OCI-LY3 (cell line): ENCODE measurements at regions not wholly inside any gene's neighbourhood (a gene's known extent, or its start where the extent isn't known, plus 50 kb on each side); places are given as distances from the start of the nearest gene placed in this dataset.

ENCODE experiments used
- EZH2phosphoT487 ChIP-seq: fragments of 200-600 bp; shearing (Covaris generic); IDR thresholded peaks from 2 replicates; pipeline ENCODE4 v1.6.1; 2018; ENCODE audit warnings: antibody characterized with exemption, mixed run types, low read depth
- TF ChIP-seq, protein P1 (sequence below): fragments of 200-600, 300-600 bp; sonication (generic); IDR thresholded peaks from 2 replicates; pipeline ENCODE4 v1.5.1; 2014; ENCODE audit warnings: antibody characterized with exemption, low read length, low read depth

DNA sequence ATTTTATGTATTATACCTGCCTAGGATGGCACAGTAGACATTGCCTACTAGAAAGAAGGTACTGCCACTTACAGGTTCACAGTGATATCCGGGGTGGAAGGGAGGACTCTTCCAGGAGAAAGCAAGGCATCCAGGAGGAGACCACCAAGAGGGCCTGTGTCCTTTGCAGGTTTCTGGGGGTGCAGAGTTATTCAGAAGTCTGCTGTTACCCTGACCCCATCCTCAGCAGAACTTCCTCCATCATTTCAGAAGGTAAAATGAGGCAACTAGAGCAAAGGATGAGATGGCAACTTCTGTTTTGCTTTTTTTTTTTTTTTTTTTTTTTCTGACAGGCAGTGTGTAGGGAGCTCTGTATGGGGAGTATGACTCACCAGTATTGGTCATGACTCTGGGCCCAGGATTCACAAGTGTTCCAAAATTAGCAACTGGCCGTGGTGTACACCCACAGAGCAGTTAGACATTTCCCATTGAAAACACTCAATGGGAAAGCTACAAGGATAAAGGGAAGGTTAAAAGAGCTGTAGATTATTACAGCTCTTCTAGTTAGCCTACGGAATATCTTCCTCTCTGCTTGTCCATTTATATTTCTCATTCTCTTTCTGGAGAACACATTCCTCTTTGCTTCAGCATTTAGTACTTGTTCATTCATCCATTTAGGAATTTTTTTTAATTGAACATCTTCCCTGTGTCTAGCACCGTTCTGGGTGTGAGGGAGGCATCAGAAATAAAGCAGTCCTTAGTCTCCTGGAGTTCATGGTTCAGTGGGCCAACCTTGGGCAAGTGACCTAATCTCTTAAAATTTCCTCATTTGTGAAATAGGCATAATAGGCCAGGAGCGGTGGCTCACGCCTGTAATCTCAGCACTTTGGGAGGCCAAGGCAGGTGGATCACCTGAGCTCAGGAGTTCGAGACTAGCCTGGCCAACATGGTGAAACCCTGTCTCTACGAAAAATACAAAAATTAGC lies 50.5 kb upstream of the PPP2R5A start:
- TF ChIP-seq, protein P1, sequence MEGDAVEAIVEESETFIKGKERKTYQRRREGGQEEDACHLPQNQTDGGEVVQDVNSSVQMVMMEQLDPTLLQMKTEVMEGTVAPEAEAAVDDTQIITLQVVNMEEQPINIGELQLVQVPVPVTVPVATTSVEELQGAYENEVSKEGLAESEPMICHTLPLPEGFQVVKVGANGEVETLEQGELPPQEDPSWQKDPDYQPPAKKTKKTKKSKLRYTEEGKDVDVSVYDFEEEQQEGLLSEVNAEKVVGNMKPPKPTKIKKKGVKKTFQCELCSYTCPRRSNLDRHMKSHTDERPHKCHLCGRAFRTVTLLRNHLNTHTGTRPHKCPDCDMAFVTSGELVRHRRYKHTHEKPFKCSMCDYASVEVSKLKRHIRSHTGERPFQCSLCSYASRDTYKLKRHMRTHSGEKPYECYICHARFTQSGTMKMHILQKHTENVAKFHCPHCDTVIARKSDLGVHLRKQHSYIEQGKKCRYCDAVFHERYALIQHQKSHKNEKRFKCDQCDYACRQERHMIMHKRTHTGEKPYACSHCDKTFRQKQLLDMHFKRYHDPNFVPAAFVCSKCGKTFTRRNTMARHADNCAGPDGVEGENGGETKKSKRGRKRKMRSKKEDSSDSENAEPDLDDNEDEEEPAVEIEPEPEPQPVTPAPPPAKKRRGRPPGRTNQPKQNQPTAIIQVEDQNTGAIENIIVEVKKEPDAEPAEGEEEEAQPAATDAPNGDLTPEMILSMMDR: no peak
- TF ChIP-seq EZH2phosphoT487: no peak
